MCF 10A (cell line): ENCODE measurements at regions not wholly inside any gene's neighbourhood (a gene's known extent, or its start where the extent isn't known, plus 50 kb on each side); places are given as distances from the start of the nearest gene placed in this dataset.

Experiments used
- BruUV-seq: library from RNA; stranded (reverse); fragments of 400-500 nt; replicated peaks from 2 replicates; lab custom pipeline; 2021; lab: Mats Ljungman, UMichigan
- CTCF ChIA-PET: fragments of 300-600 bp; sonication (Branson Sonifier 250); formaldehyde crosslinking; extraction: SDS; loops from one replicate; lab custom pipeline; 2021; ENCODE audit warnings: antibody characterized with exemption, inconsistent platforms; lab: Yijun Ruan, JAX
- POLR2A ChIA-PET: fragments of 300-600, 350-650 bp; sonication (Branson Sonifier 250); formaldehyde crosslinking; extraction: SDS; loops from one replicate; lab custom pipeline; 2020; ENCODE audit warnings: antibody characterized with exemption, inconsistent platforms; lab: Yijun Ruan, JAX
- DNase-seq: peaks from one replicate; pipeline ENCODE4 v3.0.0-alpha.2; 2018; ENCODE audit not compliant: unreplicated experiment
- H3K27ac Mint-ChIP-seq: one replicate; pipeline ENCODE4 v1.8.0; 2022; ENCODE audit warnings: mild to moderate bottlenecking, low read depth, mixed read lengths; ENCODE audit not compliant: unreplicated experiment
- H3K27me3 Mint-ChIP-seq: one replicate; pipeline ENCODE4 v1.8.0; 2022; ENCODE audit warnings: mixed read lengths; ENCODE audit not compliant: insufficient read depth, unreplicated experiment
- H3K36me3 Mint-ChIP-seq: one replicate; pipeline ENCODE4 v1.8.0; 2022; ENCODE audit warnings: mild to moderate bottlenecking, moderate library complexity, mixed read lengths; ENCODE audit not compliant: insufficient read depth, unreplicated experiment
- H3K4me1 Mint-ChIP-seq: one replicate; pipeline ENCODE4 v1.8.0; 2022; ENCODE audit warnings: mixed read lengths; ENCODE audit not compliant: insufficient read depth, unreplicated experiment
- H3K4me3 Mint-ChIP-seq: one replicate; pipeline ENCODE4 v1.8.0; 2022; ENCODE audit warnings: mild to moderate bottlenecking, moderate library complexity, mixed read lengths; ENCODE audit not compliant: unreplicated experiment
- H3K9me3 Mint-ChIP-seq: one replicate; pipeline ENCODE4 v1.8.0; 2022; ENCODE audit warnings: mixed read lengths; ENCODE audit not compliant: unreplicated experiment
- intact Hi-C: fragments of 100-400 bp; cut with micrococcal nuclease; formaldehyde crosslinking; loops from 2 replicates; pipeline ENCODE4 v1.14.1; 2022
- TF ChIP-seq, protein P1 (sequence below): fragments of 200-600 bp; IDR thresholded peaks from one replicate; pipeline ENCODE4 v1.8.0; 2022; ENCODE audit warnings: antibody characterized with exemption, mild to moderate bottlenecking; ENCODE audit not compliant: unreplicated experiment

DNA sequence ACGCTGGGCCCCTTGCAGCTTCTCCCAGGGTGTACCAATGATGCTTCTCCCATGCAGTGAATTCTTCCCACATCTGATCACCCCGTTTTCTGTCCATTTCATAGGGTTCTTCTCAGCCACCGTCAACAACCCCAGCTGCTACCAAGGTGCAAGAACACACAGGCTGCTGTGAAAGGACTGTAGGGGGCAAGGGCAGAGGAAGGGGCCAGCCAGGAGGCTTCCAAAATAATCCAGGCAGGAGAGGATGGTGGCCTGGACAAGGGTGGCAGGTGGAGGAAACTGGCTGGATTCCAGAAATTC lies 113.3 kb upstream of the WNT4 start:
- ChIA-PET POLR2A (no interaction called here), CTCF (no interaction called here)
- intact Hi-C loops = no loop called here
- Mint-ChIP-seq H3K9me3 (no peaks in the 10 kb centered on the region), H3K27ac (no peak overlapping the region), H3K27me3 (peaks cover 28% of the 10 kb centered on the region), H3K4me1 (peaks cover 12% of the 10 kb centered on the region), H3K36me3 (no peaks in the 10 kb centered on the region), H3K4me3 (no peak overlapping the region)
- no peak for DNase-seq
- BruUV-seq = no TSS peak
- TF ChIP-seq, protein P1, sequence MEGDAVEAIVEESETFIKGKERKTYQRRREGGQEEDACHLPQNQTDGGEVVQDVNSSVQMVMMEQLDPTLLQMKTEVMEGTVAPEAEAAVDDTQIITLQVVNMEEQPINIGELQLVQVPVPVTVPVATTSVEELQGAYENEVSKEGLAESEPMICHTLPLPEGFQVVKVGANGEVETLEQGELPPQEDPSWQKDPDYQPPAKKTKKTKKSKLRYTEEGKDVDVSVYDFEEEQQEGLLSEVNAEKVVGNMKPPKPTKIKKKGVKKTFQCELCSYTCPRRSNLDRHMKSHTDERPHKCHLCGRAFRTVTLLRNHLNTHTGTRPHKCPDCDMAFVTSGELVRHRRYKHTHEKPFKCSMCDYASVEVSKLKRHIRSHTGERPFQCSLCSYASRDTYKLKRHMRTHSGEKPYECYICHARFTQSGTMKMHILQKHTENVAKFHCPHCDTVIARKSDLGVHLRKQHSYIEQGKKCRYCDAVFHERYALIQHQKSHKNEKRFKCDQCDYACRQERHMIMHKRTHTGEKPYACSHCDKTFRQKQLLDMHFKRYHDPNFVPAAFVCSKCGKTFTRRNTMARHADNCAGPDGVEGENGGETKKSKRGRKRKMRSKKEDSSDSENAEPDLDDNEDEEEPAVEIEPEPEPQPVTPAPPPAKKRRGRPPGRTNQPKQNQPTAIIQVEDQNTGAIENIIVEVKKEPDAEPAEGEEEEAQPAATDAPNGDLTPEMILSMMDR = no peak

DNA sequence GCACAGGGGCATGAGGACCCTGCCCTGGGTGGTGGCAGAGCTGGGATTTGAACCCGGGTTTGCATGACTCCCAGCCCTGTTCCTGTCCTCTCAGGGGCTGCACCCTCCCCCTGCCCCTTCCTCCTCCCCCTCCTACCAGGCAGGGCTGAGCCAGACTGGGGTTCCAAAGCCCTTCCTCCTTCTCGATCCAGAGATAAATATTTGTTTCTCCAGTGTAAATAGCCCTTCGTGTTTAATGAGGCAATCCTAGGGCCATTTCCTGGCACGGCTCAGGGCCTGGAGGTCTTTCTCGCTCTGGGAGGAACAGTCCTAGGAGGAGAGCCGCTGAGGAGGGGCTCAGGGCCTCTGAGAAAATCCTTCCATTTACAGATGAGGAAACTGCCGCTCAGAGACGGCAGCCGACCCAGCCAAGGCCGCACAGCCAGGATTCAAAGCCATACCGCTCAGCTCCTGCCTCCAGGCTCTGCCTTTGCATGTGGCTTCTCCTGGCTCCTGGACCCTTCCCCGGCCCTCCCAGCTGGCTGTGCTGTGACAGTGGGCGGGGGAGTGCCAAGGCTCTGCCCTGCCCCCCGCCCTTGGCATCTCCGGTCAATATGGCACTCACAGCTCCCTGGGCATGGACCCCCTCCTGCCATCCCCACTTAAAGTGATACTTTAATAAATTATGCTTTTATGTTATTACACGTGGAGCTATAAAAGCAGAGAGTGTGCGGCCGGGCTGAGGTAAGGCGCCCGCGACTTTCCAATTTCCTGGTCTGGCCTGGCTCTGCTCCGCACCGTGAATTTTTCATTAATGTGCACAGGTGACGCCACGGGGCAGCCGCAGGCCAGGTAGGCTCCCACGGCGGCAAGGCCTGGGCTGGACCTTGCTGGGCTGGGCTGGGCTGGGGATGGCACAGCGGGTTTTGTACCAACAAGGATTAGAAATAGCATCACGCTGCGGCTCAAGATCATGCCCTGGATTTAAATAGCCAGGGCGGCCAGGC lies 114.7 kb upstream of the WNT4 start:
- no peak for DNase-seq
- intact Hi-C loops = no loop called here
- Mint-ChIP-seq H3K4me1 (peaks cover 12% of the 10 kb centered on the region), H3K9me3 (no peaks in the 10 kb centered on the region), H3K4me3 (no peak overlapping the region), H3K27me3 (peaks cover 33% of the 10 kb centered on the region), H3K27ac (no peak overlapping the region), H3K36me3 (no peaks in the 10 kb centered on the region)
- POLR2A ChIA-PET = interaction anchor here (0.7 kb wide), 1 partner anchor 1825 kb away, joined by 3 read pairs; no protein-coding TSS in a partner anchor
- CTCF ChIA-PET = interaction anchor here (1.2 kb wide), 1 partner anchor 449 kb away, joined by 3 read pairs; no protein-coding TSS in a partner anchor
- BruUV-seq = no TSS peak
- TF ChIP-seq, protein P1 = no peak

DNA sequence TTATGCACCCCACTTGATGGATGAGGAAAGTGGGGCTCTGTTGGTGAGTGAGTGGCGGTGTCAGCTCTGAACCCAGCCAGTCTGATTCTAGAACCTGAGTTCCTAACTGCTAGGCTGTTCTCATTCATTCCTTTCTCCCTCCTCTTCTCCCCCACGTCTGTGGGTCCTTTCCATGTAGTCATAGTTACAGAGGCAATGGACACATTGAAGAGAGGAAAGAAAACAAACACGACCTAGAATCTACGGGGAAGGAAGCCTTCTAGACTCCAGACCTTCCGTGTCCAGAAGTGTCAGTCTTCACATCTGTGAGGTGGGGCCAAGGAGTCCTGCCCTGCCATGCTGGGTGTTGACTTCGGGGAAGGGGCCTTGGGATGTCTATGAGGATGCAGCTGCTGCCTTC lies 115.8 kb upstream of the WNT4 start:
- Mint-ChIP-seq H3K4me1 (peaks cover 2% of the 10 kb centered on the region), H3K9me3 (no peaks in the 10 kb centered on the region), H3K4me3 (no peak overlapping the region), H3K27ac (no peak overlapping the region), H3K27me3 (peaks cover 33% of the 10 kb centered on the region), H3K36me3 (no peaks in the 10 kb centered on the region)
- TF ChIP-seq, protein P1 = no peak
- intact Hi-C loops = no loop called here
- ChIA-PET POLR2A (interaction anchor here (0.7 kb wide), 1 partner anchor 1823 kb away, joined by 3 read pairs; no protein-coding TSS in a partner anchor), CTCF (interaction anchor here (1.0 to 1.2 kb wide), 2 partner anchors 126 to 448 kb away, joined by 3 read pairs; no protein-coding TSS in a partner anchor)
- no peak for DNase-seq
- BruUV-seq = no TSS peak

DNA sequence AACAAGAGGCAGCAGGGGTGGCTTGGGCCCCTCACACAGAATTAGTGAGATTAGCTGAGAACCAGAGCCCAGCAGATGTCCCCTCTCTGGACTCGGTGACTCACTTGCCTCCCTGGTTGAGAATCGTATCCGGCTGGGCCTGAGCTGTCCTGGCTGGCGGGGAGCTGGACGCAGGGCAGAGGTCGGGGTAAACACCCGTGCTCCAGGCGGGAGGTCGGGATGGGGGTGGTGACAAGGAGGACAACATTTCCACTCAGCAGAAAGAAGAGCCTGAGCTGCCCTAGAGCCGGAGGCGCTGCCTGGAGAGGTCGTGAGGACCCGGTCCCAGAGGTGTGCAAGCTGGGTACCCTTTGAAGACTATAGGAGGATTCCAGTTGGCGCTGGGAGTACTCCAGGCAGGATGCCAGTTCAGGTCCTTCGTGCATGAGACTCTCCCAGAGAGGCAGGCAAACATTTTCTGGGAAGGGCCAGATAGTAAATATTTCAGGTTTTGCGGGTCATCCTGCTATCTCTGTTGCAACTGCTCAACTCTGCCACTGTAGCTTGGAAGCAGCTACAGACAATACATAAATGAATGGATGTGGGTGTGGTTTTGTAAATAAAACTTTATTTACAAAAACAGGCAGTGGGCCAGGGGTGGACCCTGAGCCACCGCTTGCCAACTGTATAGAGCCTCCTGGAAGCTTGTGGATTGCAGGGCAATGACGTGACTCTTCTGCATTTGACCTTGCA lies 116.8 kb upstream of the WNT4 start:
- ChIA-PET CTCF (interaction anchor here (0.6 to 1.0 kb wide), 3 partner anchors 16 to 127 kb away, joined by 3 to 4 read pairs (median 4); no protein-coding TSS in a partner anchor), POLR2A (interaction anchor here (0.6 kb wide), 1 partner anchor 10 kb away, joined by 3 read pairs; no protein-coding TSS in a partner anchor)
- no peaks in the 10 kb centered on the region for H3K4me1 Mint-ChIP-seq
- H3K36me3 Mint-ChIP-seq = no peaks in the 10 kb centered on the region
- no TSS peak for BruUV-seq
- TF ChIP-seq, protein P1 = no peak
- H3K9me3 Mint-ChIP-seq = no peaks in the 10 kb centered on the region
- H3K27ac Mint-ChIP-seq = no peak overlapping the region
- intact Hi-C loops = no loop called here
- peaks cover 34% of the 10 kb centered on the region for H3K27me3 Mint-ChIP-seq
- no peak overlapping the region for H3K4me3 Mint-ChIP-seq
- DNase-seq = no peak
